ENCODE measurements at regions not wholly inside any gene's neighbourhood (a gene's known extent, or its start where the extent isn't known, plus 50 kb on each side); places are given as distances from the start of the nearest gene placed in this dataset.

DNA sequence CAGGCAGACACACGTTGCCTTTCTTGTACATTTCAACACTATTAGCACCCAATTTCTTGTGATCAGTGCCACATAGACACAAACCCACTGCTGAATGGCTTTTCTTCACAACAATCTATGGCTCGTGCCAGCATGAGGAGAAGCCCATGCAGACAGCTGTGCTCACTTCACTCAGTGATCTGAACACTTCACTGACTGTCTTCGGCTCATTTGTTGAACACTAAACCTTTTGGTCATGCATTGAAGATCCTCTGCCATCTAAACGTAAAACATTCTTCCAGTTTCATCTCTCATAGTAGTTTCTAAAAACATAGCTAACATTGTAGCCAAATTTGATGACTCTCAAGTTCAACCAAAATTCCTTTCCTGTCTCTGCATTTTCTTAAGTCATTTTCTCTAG lies 331.0 kb upstream of the ZP4 start:
- ChIA-PET POLR2A (ENCODE audit: low non-redundant PET) (no interaction called here), CTCF (no interaction called here)
- TF ChIP-seq, protein P1, sequence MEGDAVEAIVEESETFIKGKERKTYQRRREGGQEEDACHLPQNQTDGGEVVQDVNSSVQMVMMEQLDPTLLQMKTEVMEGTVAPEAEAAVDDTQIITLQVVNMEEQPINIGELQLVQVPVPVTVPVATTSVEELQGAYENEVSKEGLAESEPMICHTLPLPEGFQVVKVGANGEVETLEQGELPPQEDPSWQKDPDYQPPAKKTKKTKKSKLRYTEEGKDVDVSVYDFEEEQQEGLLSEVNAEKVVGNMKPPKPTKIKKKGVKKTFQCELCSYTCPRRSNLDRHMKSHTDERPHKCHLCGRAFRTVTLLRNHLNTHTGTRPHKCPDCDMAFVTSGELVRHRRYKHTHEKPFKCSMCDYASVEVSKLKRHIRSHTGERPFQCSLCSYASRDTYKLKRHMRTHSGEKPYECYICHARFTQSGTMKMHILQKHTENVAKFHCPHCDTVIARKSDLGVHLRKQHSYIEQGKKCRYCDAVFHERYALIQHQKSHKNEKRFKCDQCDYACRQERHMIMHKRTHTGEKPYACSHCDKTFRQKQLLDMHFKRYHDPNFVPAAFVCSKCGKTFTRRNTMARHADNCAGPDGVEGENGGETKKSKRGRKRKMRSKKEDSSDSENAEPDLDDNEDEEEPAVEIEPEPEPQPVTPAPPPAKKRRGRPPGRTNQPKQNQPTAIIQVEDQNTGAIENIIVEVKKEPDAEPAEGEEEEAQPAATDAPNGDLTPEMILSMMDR (conservative IDR thresholded peaks at IDR 0.05; ENCODE audit: low read depth), result no peak
- no peak overlapping the region for H3K27ac ChIP-seq
- DNase-seq (ENCODE audit: low spot score), result no peak

DNA sequence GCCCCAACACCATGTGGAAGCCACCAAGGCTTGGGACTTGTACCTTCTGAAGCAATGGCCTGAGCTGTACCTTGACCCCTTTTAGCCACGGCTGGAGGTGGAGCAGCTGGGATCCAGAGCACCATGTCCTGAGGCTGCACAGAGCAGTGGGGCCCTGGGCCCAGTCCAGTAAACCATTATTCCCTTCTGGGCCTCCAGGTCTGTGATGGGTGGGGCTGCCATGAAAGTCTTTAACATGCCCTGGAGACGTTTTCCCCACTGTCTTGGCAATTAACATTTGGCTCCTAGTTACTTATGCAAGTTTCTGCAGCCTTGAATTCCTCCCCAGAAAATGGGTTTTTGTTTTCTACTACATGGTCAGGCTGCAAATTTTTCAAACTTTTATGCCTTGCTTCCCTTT lies 323.7 kb upstream of the ZP4 start:
- H3K27ac ChIP-seq, result no peak overlapping the region
- TF ChIP-seq, protein P1 (conservative IDR thresholded peaks at IDR 0.05; ENCODE audit: low read depth), result no peak
- no peak for DNase-seq (ENCODE audit: low spot score)
- ChIA-PET POLR2A (ENCODE audit: low non-redundant PET) (no interaction called here), CTCF (no interaction called here)

DNA sequence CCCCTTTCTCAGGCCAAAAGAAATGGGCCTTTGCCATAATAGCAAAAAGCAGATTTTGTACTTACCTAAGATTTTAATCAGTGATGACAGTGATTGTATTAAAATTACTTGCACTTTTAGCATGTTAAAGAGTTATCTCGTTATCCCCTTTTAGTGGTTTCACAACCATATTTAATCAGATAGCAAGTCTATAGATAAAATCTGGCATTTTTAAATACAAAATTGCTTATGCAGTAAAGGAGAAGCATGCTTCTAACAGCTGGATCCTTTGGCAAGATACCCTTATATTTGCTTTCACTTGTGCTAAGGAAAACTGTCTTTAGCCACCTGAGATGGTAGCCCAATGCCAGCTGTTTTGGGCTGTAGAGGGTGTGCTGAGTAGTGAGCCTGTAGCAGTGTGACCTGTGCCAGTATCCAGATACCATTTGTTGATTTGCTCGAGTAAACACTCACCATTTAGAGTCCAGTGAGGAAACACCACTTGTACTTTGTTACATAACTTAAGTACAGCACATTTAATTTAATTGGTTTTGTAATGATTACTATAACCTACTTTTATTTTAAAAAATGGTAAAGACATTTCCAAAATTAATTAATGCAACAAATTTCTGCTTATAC lies 314.4 kb upstream of the ZP4 start:
- no peak overlapping the region for H3K27ac ChIP-seq
- CTCF ChIA-PET, result interaction anchor here (0.7 kb wide), 1 partner anchor 177 kb away, joined by 4 read pairs; no protein-coding TSS in a partner anchor
- POLR2A ChIA-PET (ENCODE audit: low non-redundant PET), result no interaction called here
- TF ChIP-seq, protein P1 (conservative IDR thresholded peaks at IDR 0.05; ENCODE audit: low read depth), result no peak
- DNase-seq (ENCODE audit: low spot score), result no peak

DNA sequence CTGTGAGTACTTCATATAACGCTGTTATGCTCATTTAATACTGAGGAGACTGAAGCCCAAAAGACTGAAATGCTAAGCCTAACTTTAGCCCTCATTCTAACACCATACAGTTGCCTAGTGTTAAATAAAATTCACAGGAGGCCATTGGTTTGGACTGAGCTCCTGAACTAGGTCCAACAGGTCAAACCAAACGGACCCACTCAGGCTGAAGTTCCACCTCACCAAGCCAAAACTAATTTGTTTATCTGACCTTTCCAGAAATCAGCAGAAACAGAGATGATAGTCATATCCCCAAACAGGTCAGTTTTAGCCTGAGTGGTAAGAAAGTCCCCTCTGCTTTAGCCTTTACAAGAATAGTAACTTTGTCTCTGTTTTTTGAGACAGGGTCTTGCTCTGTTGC lies 311.3 kb upstream of the ZP4 start:
- ChIA-PET CTCF (no interaction called here), POLR2A (ENCODE audit: low non-redundant PET) (no interaction called here)
- H3K27ac ChIP-seq, result no peak overlapping the region
- TF ChIP-seq, protein P1 (conservative IDR thresholded peaks at IDR 0.05; ENCODE audit: low read depth), result no peak
- no peak for DNase-seq (ENCODE audit: low spot score)

DNA sequence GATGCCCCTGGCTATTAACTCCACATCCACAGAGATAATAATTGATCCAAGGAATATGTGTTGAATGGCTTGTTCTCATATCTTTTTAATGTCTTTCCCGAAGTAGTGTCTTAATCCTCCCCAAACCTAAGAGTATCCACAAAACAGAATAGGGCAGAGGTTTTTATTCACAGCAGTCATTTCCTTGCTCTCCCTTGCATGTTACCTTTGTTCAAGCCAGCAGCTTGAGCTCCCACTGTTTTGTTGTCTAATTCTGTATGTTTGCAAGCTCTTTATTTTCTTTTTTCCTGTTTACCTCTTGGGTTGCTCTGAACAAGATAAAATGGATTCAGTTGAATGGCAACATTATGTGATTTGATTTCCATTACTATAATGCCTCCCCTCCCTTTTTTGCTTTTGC lies 308.6 kb upstream of the ZP4 start:
- CTCF ChIA-PET, result no interaction called here
- TF ChIP-seq, protein P1 (conservative IDR thresholded peaks at IDR 0.05; ENCODE audit: low read depth), result no peak
- POLR2A ChIA-PET (ENCODE audit: low non-redundant PET), result no interaction called here
- no peak overlapping the region for H3K27ac ChIP-seq
- DNase-seq (ENCODE audit: low spot score), result no peak

DNA sequence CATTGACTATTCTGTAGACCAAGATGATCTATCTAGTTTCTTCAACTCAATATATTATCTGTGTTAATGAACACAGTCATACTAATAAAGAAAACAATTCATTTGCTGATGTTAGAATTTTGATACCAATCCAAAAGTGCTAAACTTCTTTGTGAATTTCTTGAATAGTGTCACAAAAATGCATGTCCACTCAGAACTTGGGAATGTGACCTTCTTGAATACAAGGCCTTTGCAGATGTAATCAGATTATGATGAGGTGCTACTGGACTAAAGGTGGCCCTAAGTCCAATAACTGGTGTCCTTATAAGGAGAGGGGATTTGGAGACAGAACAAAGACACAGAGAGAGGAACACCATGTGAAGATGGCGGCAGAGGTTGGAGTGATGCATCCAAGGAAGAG lies 305.8 kb upstream of the ZP4 start:
- H3K27ac ChIP-seq, result no peak overlapping the region
- CTCF ChIA-PET, result no interaction called here
- POLR2A ChIA-PET (ENCODE audit: low non-redundant PET), result no interaction called here
- DNase-seq (ENCODE audit: low spot score), result no peak
- TF ChIP-seq, protein P1 (conservative IDR thresholded peaks at IDR 0.05; ENCODE audit: low read depth), result no peak

DNA sequence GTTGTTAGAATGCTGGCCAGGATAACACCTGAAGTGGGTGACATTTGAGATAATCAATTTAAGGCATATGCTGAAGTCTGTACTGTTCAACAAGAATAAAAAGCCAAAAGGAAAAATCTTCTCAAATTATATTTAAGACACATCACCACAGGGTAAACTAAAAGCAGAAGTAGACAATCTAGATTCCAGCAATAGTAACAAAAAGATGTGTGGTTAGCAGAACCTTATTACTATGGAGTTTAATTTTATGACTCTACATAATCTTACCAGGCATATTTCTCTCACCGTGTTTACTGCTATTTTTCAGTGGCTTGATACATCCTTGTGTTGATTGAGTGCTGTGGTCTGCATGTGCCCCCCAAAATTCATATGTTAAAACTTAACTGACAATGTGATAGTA lies 300.4 kb upstream of the ZP4 start:
- DNase-seq (ENCODE audit: low spot score), result no peak
- ChIA-PET POLR2A (ENCODE audit: low non-redundant PET) (no interaction called here), CTCF (no interaction called here)
- TF ChIP-seq, protein P1 (conservative IDR thresholded peaks at IDR 0.05; ENCODE audit: low read depth), result no peak
- no peak overlapping the region for H3K27ac ChIP-seq

Measured in RWPE1 (cell line).